Panc1 (cell line): ENCODE measurements at regions not wholly inside any gene's neighbourhood (a gene's known extent, or its start where the extent isn't known, plus 50 kb on each side); places are given as distances from the start of the nearest gene placed in this dataset.

Source experiments
- CTCF ChIP-seq: fragments of 450-650 bp; IDR thresholded peaks from 2 replicates; pipeline ENCODE4 v1.5.1; 2017; ENCODE audit warnings: mild to moderate bottlenecking
- POLR2AphosphoS5 ChIP-seq: IDR thresholded peaks from 2 replicates; pipeline ENCODE4 v1.6.1; 2012; ENCODE audit warnings: mild to moderate bottlenecking, low read depth, low read length, moderate library complexity
- TCF7L2 ChIP-seq: IDR thresholded peaks from 2 replicates; pipeline ENCODE4 v1.6.1; 2011; ENCODE audit warnings: mild to moderate bottlenecking, low read depth, low read length, inconsistent platforms

GRCh38 chr2:122955776-122956175 lies 1069.3 kb upstream of the CNTNAP5 start:
- TF ChIP-seq CTCF (no peak), TCF7L2 (no peak), POLR2AphosphoS5 (no peak)
